Transverse colon (tissue), 4 donors: ENCODE measurements at regions not wholly inside any gene's neighbourhood (a gene's known extent, or its start where the extent isn't known, plus 50 kb on each side); places are given as distances from the start of the nearest gene placed in this dataset.
"Not testable (repeated sequence)": the region's sequence is repeated elsewhere in the genome, so short reads cannot be mapped to it uniquely, and the experiment has no call there.

ENCODE experiments used
- DNase-seq: peaks from one replicate; pipeline ENCODE4 v3.0.0-alpha.2; 2019
- H3K27ac ChIP-seq, 4 donors: fragments of 200-600 bp; sonication (generic); 2 replicates each; pipeline ENCODE4 v1.5.1; 2016 to 2018; ENCODE audit warnings: inconsistent platforms in 4 of 4
- H3K27me3 ChIP-seq: fragments of 200-600 bp; sonication (generic); 2 replicates; pipeline ENCODE4 v1.5.1; 2017; ENCODE audit warnings: inconsistent platforms
- H3K36me3 ChIP-seq, 4 donors: fragments of 200-600 bp; sonication (generic); 2 replicates each; pipeline ENCODE4 v1.5.1; 2017 to 2019; ENCODE audit warnings: inconsistent platforms in 4 of 4
- H3K4me1 ChIP-seq, 4 donors: fragments of 200-600 bp; sonication (generic); 2 replicates each; pipeline ENCODE4 v1.5.1; 2017 to 2020; ENCODE audit warnings: inconsistent platforms in 4 of 4
- H3K4me3 ChIP-seq, 4 donors: fragments of 200-600 bp; sonication (generic); 1 replicate in 1 of 4; 2 replicates in 3 of 4; pipeline versions ENCODE4 v1.5.1 to v1.6.1; 2017 to 2019; ENCODE audit warnings: inconsistent platforms in 4 of 4
- H3K9me3 ChIP-seq, 2 donors: fragments of 200-600 bp; sonication (generic); 2 replicates each; pipeline ENCODE4 v1.5.1; 2017 to 2019; ENCODE audit warnings: inconsistent platforms in 2 of 2
- EP300 ChIP-seq: sonication (generic); formaldehyde crosslinking; IDR thresholded peaks from one replicate; pipeline ENCODE4 v1.6.1; 2017; ENCODE audit warnings: antibody characterized with exemption, low read depth
- POLR2A ChIP-seq: fragments of 450-650 bp; IDR thresholded peaks from one replicate; pipeline ENCODE4 v1.6.1; 2016; ENCODE audit warnings: antibody characterized with exemption, mild to moderate bottlenecking, moderate library complexity
- POLR2AphosphoS5 ChIP-seq, 3 donors: sonication (generic); formaldehyde crosslinking; IDR thresholded peaks; one replicate each; pipeline ENCODE4 v1.6.1; 2016; ENCODE audit warnings: antibody characterized with exemption in 3 of 3
- WGBS, 2 donors: methylation state at CpG; one replicate each; pipeline ENCODE4 v1.1.5; 2018; ENCODE audit warnings: low coverage in 1 of 2; 5-methylcytosine and 5-hydroxymethylcytosine counted together
- in situ Hi-C, 4 donors: fragments of 200-750 bp; cut with MboI; loops; one replicate each; pipeline versions ENCODE4 v1.15.0 to v1.15.1; 2017; ENCODE audit warnings: low sequenced_read_pairs in 3 of 4, low pct_ligation_motif_present in 1 of 4, low pct_unique_long_range_greater_than_20kb in 1 of 4
- intact Hi-C: fragments of 100-400 bp; cut with DNase I; formaldehyde crosslinking; loops from one replicate; pipeline ENCODE4 v1.15.1; 2023; ENCODE audit warnings: low total_unique reads
- TF ChIP-seq, protein P1 (sequence below), 5 experiments: fragments of 200-600 bp in 3 of 5; fragments of 450-650 bp in 2 of 5; sonication (generic) in 3 of 5; IDR thresholded peaks; 1 replicate in 2 of 5; 2 replicates in 3 of 5; pipeline ENCODE4 v1.5.1; 2016 to 2017; ENCODE audit warnings: antibody characterized with exemption in 5 of 5, inconsistent platforms in 3 of 5, mild to moderate bottlenecking in 2 of 5, moderate library complexity in 1 of 5

DNA sequence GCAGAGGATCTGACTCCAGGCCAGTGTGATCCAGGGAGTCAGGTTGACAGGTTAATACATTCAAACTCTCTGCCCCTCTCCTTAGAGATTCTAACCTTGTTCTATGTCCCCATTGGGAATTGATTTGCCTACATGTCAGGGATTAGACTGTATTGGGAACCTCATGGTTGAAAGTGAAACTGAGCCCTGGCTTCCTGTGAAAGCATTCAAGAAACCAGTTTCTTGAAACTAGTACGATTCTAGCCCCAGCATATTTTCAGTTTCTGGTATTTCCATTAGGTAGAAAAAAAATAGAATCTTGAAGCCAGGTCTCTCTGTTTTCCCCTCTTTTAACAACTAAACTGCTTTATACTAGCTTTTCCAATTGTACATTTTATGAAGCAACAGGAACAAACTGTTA is 140.4 kb upstream of the ABI3BP start:
- Histone ChIP-seq H3K4me3 (no peak overlapping the region), H3K4me1 (no peaks in the 10 kb centered on the region), H3K36me3 (no peaks in the 10 kb centered on the region), H3K9me3 (no peaks in the 10 kb centered on the region), H3K27me3 (no peaks in the 10 kb centered on the region), H3K27ac (no peak overlapping the region)
- in situ Hi-C loops = no loop called here
- WGBS, 2 donors = 49 to 63% methylated on average over 1 of the region's 1 CpG
- no peak for DNase-seq
- intact Hi-C loops = no loop called here
- TF ChIP-seq POLR2AphosphoS5 (IDR thresholded peaks at IDR 0.05) = no peak
- TF ChIP-seq, protein P1, sequence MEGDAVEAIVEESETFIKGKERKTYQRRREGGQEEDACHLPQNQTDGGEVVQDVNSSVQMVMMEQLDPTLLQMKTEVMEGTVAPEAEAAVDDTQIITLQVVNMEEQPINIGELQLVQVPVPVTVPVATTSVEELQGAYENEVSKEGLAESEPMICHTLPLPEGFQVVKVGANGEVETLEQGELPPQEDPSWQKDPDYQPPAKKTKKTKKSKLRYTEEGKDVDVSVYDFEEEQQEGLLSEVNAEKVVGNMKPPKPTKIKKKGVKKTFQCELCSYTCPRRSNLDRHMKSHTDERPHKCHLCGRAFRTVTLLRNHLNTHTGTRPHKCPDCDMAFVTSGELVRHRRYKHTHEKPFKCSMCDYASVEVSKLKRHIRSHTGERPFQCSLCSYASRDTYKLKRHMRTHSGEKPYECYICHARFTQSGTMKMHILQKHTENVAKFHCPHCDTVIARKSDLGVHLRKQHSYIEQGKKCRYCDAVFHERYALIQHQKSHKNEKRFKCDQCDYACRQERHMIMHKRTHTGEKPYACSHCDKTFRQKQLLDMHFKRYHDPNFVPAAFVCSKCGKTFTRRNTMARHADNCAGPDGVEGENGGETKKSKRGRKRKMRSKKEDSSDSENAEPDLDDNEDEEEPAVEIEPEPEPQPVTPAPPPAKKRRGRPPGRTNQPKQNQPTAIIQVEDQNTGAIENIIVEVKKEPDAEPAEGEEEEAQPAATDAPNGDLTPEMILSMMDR (IDR thresholded peaks at IDR 0.05) = no peak

DNA sequence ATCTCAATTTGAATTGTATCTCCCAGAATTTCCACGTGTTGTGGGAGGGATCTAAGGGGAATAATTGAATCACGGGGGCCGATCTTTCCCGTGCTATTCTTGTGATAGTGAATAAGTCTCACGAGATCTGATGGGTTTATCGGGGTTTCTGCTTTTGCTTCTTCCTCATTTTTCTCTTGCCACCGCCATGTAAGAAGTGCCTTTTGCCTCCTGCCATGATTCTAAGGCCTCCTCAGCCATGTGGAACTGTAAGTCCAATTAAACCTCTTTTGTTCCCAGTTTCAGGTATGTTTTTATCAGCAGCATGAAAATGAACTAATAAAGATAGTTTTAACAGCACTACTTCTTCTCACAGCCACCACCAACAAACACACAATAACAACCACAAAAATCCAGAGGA is 140.0 kb upstream of the ABI3BP start:
- H3K27ac ChIP-seq, in situ Hi-C loops, H3K36me3 ChIP-seq, H3K4me1 ChIP-seq, H3K9me3 ChIP-seq, H3K27me3 ChIP-seq, H3K4me3 ChIP-seq, intact Hi-C loops, DNase-seq: not testable (repeated sequence)
- WGBS, 2 donors = 86 to 100% methylated on average over 7 of the region's 7 CpGs

DNA sequence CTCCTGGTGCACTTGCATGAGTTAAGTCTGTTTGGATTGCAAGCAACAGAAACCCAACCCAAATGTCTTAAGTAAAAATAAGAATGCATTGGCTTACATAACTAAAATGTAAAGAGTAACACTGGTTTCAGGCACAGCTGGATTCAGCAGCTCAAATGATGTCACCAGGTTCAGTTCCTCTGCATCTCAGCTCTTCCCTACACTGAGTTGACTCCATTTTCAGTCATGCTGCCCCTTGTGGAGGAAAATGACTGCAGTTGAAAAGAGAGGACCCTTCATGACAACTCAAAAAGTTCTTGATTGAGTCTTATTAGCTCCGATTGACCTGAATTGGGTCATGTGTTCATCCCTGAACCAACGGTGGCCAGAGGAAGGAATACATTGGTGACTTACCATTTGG is 138.5 kb upstream of the ABI3BP start:
- no peak for DNase-seq
- no peak for TF ChIP-seq EP300
- TF ChIP-seq, protein P1 (IDR thresholded peaks at IDR 0.05) = no peak
- TF ChIP-seq POLR2AphosphoS5 (IDR thresholded peaks at IDR 0.05) = no peak
- TF ChIP-seq POLR2A = no peak
- 89 to 93% methylated on average over 1 to 2 of the region's 2 CpGs for WGBS, 2 donors
- Histone ChIP-seq H3K27me3 (no peaks in the 10 kb centered on the region), H3K27ac (no peak overlapping the region), H3K36me3 (no peaks in the 10 kb centered on the region), H3K4me3 (no peak overlapping the region), H3K9me3 (no peaks in the 10 kb centered on the region), H3K4me1 (no peaks in the 10 kb centered on the region)
- intact Hi-C loops (no loop called here), in situ Hi-C loops (no loop called here)

DNA sequence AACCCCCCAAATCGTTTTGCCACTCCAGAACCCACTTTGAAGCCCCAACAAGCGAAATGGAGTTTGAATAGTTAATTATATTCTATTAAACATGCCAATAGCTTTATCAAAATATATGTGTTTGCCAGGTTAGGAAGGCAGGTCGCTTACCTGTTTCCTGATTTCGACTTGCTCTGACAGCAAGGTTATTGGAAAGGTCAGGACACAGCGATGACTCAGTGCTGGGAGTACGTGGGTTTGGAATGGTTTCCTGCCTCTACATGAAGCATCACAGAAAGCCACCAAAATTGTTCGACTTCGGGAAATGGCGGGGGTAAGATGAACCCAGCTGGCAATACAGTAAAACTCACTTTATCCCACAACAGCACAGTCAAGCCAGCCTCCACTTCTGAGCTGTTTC is 135.6 kb upstream of the ABI3BP start:
- Histone ChIP-seq H3K4me1 (no peaks in the 10 kb centered on the region), H3K9me3 (no peaks in the 10 kb centered on the region), H3K27me3 (no peaks in the 10 kb centered on the region), H3K27ac (no peak overlapping the region), H3K4me3 (no peak overlapping the region), H3K36me3 (no peaks in the 10 kb centered on the region)
- TF ChIP-seq, protein P1 (IDR thresholded peaks at IDR 0.05) = no peak
- TF ChIP-seq EP300 (no peak), POLR2A (no peak), POLR2AphosphoS5 (IDR thresholded peaks at IDR 0.05) (no peak)
- intact Hi-C loops (no loop called here), in situ Hi-C loops (no loop called here)
- DNase-seq = no peak
- 67 to 81% methylated on average over 6 to 9 of the region's 9 CpGs for WGBS, 2 donors

DNA sequence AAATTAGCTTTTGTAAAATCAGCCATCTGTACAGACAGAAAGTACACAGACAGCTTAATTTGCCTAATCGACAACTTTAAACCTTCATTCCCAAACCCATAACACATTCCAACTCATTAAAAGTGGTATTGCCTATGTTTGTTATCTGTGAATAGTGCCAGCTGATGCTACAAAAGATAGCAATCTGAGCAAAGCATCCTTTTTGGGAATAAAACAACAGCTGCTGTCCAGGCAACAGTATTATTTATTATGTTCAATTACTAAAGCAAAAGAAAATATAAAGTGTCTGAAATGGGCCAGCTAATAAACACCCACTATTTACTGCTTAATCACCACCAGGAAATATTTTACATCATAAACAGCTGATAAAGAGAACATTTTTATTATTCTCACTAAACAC is 134.8 kb upstream of the ABI3BP start:
- Histone ChIP-seq H3K36me3 (no peaks in the 10 kb centered on the region), H3K4me1 (peaks cover 0 to 5% (median 0%) of the 10 kb centered on the region in 4 donors), H3K27me3 (no peaks in the 10 kb centered on the region), H3K27ac (no peak overlapping the region), H3K4me3 (no peak overlapping the region), H3K9me3 (no peaks in the 10 kb centered on the region)
- WGBS, 2 donors = 74 to 83% methylated on average over 1 of the region's 1 CpG
- TF ChIP-seq POLR2AphosphoS5 (IDR thresholded peaks at IDR 0.05) (no peak), POLR2A (no peak), EP300 (no peak)
- TF ChIP-seq, protein P1 (IDR thresholded peaks at IDR 0.05) = no peak
- no peak for DNase-seq
- intact Hi-C loops = no loop called here
- in situ Hi-C loops = no loop called here
